Activated T-helper 17 cell treated with anti-CD3 and anti-CD28 coated beads, Interleukin-2, amount 50 U/mL, for 72 hours (primary cell): ENCODE measurements at regions not wholly inside any gene's neighbourhood (a gene's known extent, or its start where the extent isn't known, plus 50 kb on each side); places are given as distances from the start of the nearest gene placed in this dataset.

Source experiments
- ATAC-seq: fragments of 150-1000 bp; cut with Tn5 transposase; replicated peaks from 2 replicates; pipeline ENCODE4 v1.10.0; 2021; ENCODE audit warnings: mild to moderate bottlenecking, moderate library complexity
- H3K27ac Mint-ChIP-seq: one replicate; pipeline ENCODE4 v1.8.0; 2022; ENCODE audit warnings: mixed read lengths
- H3K27me3 Mint-ChIP-seq: one replicate; pipeline ENCODE4 v1.8.0; 2022; ENCODE audit warnings: mixed read lengths
- H3K36me3 Mint-ChIP-seq: one replicate; pipeline ENCODE4 v1.8.0; 2022; ENCODE audit warnings: low read depth, mild to moderate bottlenecking, mixed read lengths
- H3K4me1 Mint-ChIP-seq: one replicate; pipeline ENCODE4 v1.8.0; 2022; ENCODE audit warnings: mixed read lengths
- H3K4me3 Mint-ChIP-seq: one replicate; pipeline ENCODE4 v1.8.0; 2022; ENCODE audit warnings: mild to moderate bottlenecking, mixed read lengths
- H3K9me3 Mint-ChIP-seq: one replicate; pipeline ENCODE4 v1.8.0; 2022; ENCODE audit warnings: mixed read lengths

DNA sequence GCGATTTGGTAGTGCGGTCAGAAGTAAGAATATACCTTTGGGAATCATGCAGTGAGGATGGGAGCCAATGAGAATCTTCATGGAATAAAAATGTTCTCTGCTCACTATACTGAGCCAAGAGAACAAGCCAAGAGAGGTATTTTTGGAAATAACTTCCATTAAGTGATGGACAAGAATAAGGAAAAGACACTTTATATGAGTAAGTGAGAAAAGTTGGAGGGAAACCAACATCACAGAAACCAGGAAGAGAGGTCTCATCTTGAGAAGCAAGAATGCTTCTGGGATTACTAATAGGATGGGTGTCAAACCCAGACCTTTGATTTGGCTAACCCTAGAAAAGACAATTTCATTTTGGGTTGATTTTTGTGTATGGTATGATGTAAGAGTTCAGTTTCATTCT, 181.2 kb upstream of the JAG1 start:
- Mint-ChIP-seq H3K4me3 (no peak overlapping the region), H3K27me3 (peaks cover 8% of the 10 kb centered on the region), H3K36me3 (no peaks in the 10 kb centered on the region), H3K4me1 (no peaks in the 10 kb centered on the region), H3K9me3 (peaks cover 7% of the 10 kb centered on the region), H3K27ac (no peak overlapping the region)
- ATAC-seq = no peak

DNA sequence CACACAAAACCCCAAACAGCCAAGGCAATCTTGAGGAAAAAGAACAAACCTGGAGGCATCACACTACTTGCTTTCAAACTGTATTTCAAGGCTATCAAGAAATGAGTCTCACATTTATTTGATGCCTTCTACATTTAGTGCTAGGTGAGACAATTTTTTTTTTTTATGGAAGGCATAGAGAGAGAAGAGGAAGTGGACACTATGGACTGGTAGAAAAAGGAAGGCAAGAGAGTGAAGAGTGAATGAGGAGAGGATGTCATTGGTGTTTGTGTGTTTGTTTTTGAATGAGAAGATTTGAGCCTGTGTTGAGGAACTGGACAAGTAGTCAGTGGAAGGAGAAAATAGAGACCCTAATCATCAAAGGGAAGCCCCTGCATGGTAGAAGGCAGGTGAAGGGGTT, 182.0 kb upstream of the JAG1 start:
- H3K4me3 Mint-ChIP-seq = no peak overlapping the region
- H3K27me3 Mint-ChIP-seq = peaks cover 8% of the 10 kb centered on the region
- no peak for ATAC-seq
- H3K36me3 Mint-ChIP-seq = no peaks in the 10 kb centered on the region
- peaks cover 7% of the 10 kb centered on the region for H3K9me3 Mint-ChIP-seq
- H3K27ac Mint-ChIP-seq = no peak overlapping the region
- no peaks in the 10 kb centered on the region for H3K4me1 Mint-ChIP-seq

DNA sequence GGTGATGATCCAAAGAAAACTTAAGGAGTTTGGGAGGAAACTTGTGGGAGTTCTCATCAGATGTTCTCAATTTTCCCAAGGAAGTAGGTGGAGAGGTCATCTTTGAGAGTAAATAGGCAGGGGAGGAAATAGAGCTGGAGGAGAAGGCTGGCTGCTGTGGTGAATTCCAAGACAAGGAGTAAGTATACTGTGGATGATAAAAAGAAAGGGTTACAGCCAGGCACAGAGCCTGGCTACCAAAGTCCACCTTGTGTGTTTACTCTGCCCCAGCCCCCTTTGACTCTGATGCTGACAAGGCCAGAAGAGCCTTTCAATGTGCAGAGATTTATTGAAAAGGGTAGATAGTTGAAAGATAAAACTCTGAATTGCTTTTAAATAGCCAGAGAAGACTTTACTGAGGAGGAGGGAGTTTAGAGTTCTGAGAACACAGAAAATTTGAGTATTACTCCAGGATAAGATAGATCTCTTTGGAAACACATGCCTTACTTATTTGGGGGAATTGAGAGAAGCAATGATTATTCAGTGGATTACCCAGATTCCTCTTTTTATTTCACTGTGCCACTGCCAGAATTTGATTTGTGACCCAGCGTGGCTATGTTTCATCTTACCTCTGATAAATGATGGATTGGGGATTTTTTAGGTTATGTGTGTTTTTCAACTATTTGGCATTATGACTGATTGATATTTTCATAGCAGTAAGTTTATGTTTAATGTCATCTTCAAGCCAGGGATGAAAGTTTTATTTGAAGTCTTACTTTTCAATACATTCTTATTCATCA, 182.6 kb upstream of the JAG1 start:
- Mint-ChIP-seq H3K36me3 (no peaks in the 10 kb centered on the region), H3K4me1 (no peaks in the 10 kb centered on the region), H3K4me3 (no peak overlapping the region), H3K27me3 (peaks cover 5% of the 10 kb centered on the region), H3K9me3 (peaks cover 7% of the 10 kb centered on the region), H3K27ac (no peak overlapping the region)
- no peak for ATAC-seq

DNA sequence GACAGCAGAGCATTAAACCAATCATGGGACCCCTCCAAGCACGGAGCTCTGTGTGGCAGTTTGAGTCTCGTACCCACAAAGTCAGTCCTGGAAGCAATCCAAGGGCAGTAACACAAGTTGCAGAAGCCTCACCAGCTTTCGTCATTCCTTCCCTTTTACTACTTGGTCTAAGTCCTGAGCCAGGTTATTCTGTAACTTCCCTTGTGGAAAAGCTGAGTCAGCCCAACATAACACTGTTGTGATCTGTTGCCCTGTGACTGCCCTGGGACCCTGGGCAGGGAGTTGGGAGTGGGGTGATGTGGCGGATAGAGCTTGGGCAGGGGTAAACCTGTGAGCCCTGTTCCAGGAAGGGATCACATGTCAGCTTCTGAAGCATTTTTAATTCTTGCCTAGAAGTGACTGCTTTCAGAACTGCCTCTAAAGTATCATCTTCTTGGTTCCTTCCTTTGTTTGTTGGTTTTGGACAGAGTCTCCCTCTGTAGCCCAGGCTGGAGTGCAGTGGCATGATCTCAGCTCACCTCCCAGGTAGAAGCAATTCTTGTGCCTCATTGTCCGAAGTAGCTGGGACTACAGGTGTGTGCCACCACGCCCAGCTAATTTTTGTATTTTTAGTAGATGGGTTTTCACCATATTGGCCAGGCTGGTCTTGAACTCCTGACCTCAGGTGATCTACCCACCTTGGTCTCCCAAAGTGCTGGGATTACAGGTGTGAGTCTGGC, 183.7 kb upstream of the JAG1 start:
- Mint-ChIP-seq H3K9me3 (peaks cover 7% of the 10 kb centered on the region), H3K4me3 (no peak overlapping the region), H3K36me3 (no peaks in the 10 kb centered on the region), H3K4me1 (no peaks in the 10 kb centered on the region), H3K27ac (no peak overlapping the region), H3K27me3 (peaks cover 5% of the 10 kb centered on the region)
- ATAC-seq = no peak

DNA sequence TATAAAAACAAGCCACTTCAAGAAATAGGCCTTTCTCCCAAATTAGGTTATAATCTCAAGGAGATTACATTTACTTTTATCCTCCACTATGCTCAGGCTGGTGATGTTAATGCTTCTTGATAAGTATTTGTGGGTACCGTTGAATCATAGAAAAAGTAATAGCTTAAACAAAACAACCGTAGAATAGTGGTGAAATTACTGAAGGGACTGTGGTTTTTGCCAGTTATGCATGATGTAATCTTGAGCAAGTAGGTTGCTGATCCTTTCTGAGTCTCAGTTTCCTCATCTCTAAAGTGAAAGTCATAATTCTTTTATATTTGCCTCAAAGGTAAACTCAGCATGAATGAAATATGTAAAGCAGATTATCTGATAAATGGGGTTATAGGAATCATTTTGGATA, 187.3 kb upstream of the JAG1 start:
- Mint-ChIP-seq H3K9me3 (peaks cover 4% of the 10 kb centered on the region), H3K4me3 (no peak overlapping the region), H3K27ac (no peak overlapping the region), H3K4me1 (no peaks in the 10 kb centered on the region), H3K36me3 (no peaks in the 10 kb centered on the region), H3K27me3 (peaks cover under 1% of the 10 kb centered on the region)
- no peak for ATAC-seq

DNA sequence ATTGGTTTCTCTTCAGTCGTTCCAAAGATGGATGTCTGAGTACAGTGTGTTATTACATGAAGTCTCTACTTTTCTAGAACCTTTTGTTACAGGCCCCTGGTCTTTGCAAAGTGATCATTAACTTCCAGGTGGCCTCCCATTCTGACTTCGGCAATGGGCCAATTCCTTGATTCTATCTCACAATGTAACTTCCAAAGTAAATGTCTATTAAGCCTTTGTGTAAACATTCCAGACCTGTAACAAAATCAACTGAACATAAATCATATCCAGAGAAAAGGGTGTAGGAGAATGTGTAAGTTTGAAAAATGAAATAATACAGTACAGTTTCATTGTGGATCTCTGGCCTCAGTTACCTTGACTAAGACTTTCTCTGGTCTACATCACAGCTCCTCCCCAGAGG, 187.8 kb upstream of the JAG1 start:
- H3K9me3 Mint-ChIP-seq = peaks cover 4% of the 10 kb centered on the region
- ATAC-seq = no peak
- H3K27ac Mint-ChIP-seq = no peak overlapping the region
- H3K27me3 Mint-ChIP-seq = no peaks in the 10 kb centered on the region
- H3K4me1 Mint-ChIP-seq = no peaks in the 10 kb centered on the region
- H3K36me3 Mint-ChIP-seq = no peaks in the 10 kb centered on the region
- no peak overlapping the region for H3K4me3 Mint-ChIP-seq

DNA sequence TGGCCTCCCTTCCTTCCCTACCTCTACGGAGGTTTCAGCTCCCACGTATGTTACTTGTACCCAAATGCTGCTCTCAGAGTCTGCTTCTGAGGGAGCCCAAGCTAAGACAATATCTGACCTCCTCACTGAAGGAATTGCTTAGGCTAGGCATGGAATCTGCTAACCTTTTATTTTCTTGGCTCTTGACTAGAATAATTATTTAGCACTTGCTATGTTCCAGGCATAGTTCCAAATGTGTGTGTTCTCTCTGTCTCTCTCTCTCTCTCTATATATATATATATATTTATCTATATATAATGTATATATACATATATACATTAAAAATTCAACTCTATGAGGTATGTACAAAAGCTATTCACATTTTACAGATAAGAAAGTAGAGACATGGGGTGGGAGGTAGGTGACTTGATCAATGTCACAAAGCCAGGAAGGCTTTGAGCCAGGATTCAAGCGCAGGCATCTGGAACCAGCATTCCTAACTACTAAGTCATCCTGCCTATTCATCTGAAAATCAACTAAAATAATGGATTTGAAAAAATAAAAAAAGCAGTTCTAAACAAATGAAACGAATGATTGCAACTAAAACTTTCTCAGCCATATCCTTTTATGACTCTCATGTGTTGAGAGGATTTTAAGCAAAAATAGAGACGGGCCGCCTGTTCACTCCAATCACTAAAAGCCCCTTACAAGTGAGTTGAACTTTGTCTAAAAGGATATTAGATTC, 189.7 kb upstream of the JAG1 start:
- no peak overlapping the region for H3K4me3 Mint-ChIP-seq
- no peak for ATAC-seq
- H3K27ac Mint-ChIP-seq = no peak overlapping the region

DNA sequence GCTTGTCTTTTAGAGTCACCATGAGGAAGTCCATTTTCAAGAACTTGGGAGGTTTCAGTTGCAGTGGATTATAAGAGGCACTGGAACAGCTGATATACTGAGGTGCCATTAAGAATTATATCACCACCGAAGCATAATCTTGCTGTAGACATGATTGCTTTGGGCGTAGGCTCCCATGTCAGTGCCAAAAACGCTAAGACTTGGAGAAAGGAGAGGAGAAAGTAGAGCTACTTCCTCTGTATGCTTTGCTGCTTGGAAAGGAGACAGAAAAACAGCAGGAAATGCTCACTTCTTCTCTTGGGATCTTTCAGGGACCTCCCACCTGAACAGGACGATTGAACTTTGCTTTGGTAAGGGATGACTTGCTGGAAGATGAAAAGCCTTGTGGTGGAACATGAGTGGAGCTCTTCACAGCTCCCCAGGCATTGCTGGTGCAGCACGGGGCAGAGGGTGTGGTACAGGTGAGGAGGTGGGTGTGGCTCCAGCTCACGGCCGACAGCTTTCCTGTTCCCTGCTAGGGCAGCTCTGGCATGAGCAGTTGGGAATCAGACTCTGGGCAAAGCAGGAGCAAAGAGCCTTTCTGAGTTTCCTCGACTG, 190.4 kb upstream of the JAG1 start:
- no peak for ATAC-seq
- no peaks in the 10 kb centered on the region for H3K27me3 Mint-ChIP-seq
- no peaks in the 10 kb centered on the region for H3K4me1 Mint-ChIP-seq
- no peak overlapping the region for H3K4me3 Mint-ChIP-seq
- peaks cover 4% of the 10 kb centered on the region for H3K9me3 Mint-ChIP-seq
- H3K27ac Mint-ChIP-seq = no peak overlapping the region
- no peaks in the 10 kb centered on the region for H3K36me3 Mint-ChIP-seq

More for the DNA sequence above, 189.7 kb upstream of the JAG1 start:
- Mint-ChIP-seq H3K4me1 (no peaks in the 10 kb centered on the region), H3K27me3 (no peaks in the 10 kb centered on the region), H3K9me3 (peaks cover 4% of the 10 kb centered on the region), H3K36me3 (no peaks in the 10 kb centered on the region)

DNA sequence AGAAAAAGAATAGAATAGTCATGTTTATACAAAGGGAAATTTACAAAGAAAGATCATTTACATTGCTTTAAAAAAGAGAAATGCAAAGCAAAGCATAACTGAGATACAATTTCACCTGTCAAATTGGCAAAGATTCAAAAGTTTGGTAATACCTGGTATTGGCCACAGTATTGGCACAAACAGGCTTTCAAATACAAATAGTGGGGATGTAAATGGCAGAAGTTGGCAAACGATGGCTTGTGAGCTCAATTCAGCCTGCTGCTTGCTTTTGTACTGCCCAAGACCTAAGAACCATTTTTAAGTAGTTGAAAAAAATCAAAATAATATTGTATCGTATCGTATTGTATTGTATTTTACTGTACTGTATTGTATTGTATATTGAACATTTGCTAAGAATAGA, 194.5 kb upstream of the JAG1 start:
- Mint-ChIP-seq H3K4me1 (no peaks in the 10 kb centered on the region), H3K9me3 (no peaks in the 10 kb centered on the region), H3K27ac (no peak overlapping the region), H3K36me3 (no peaks in the 10 kb centered on the region), H3K27me3 (no peaks in the 10 kb centered on the region), H3K4me3 (no peak overlapping the region)
- ATAC-seq = no peak

DNA sequence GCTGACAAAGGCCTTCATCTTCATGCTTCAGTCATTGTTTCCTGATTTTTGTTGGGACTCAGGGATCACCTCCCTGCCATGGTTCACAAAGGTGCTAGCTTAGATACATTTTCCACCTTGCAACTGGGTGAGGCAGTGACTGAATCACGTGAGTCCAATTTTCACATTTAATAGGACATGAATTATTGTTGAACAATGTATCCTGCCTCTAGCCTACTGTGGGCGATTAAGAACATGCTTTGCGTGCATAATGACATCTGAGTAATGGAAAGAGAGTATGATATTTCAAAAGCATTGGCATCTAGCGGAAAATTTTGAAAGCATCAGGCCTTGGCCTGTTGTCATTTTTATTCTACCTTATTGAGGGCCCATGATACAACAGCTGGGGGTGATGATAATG, 199.2 kb upstream of the JAG1 start:
- H3K36me3 Mint-ChIP-seq = no peaks in the 10 kb centered on the region
- H3K27me3 Mint-ChIP-seq = no peaks in the 10 kb centered on the region
- no peak overlapping the region for H3K27ac Mint-ChIP-seq
- ATAC-seq = no peak
- H3K4me3 Mint-ChIP-seq = no peak overlapping the region
- no peaks in the 10 kb centered on the region for H3K4me1 Mint-ChIP-seq
- peaks cover 8% of the 10 kb centered on the region for H3K9me3 Mint-ChIP-seq

DNA sequence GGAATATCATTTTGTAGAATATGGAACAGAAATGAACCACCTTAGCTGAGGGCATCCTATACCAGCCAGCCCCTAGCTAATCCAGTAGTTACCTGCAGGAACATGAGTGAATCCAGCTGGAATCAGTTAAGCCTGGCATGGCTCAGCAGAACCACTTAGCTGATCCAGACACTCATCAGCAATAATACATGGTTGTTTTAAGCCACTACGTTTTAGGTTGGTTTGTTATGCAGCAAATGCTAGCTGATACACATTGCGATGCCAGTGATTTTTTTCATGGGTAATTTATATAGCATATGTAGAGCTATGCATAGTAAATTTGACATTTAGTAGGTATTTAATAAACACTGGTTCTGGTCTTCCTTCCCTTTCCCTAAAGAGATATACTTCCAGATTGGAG, 201.9 kb upstream of the JAG1 start:
- H3K27me3 Mint-ChIP-seq = no peaks in the 10 kb centered on the region
- H3K4me3 Mint-ChIP-seq = no peak overlapping the region
- H3K9me3 Mint-ChIP-seq = peaks cover 8% of the 10 kb centered on the region
- H3K27ac Mint-ChIP-seq = no peak overlapping the region
- H3K36me3 Mint-ChIP-seq = no peaks in the 10 kb centered on the region
- no peak for ATAC-seq
- no peaks in the 10 kb centered on the region for H3K4me1 Mint-ChIP-seq

DNA sequence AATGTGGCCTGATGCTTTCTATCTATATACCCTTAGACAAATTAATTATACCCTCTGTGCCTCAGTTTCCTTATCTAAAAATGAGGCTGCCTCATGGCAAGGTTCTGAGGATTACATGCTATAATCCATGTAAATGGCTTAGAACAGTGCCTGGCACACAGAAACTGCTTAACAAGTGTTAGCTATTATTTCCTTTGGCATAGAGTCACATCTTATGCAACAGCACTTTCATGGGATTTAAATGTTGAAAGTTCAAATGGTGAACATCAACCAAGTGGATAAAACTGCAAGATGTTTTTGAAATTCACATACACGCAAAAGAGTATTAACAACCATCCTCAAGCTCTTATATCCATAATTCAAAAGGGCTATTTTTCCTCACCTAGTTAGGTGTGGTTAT, 202.8 kb upstream of the JAG1 start:
- no peaks in the 10 kb centered on the region for H3K36me3 Mint-ChIP-seq
- no peak overlapping the region for H3K4me3 Mint-ChIP-seq
- peaks cover 8% of the 10 kb centered on the region for H3K9me3 Mint-ChIP-seq
- H3K27ac Mint-ChIP-seq = no peak overlapping the region
- H3K27me3 Mint-ChIP-seq = no peaks in the 10 kb centered on the region
- no peaks in the 10 kb centered on the region for H3K4me1 Mint-ChIP-seq
- ATAC-seq = no peak

DNA sequence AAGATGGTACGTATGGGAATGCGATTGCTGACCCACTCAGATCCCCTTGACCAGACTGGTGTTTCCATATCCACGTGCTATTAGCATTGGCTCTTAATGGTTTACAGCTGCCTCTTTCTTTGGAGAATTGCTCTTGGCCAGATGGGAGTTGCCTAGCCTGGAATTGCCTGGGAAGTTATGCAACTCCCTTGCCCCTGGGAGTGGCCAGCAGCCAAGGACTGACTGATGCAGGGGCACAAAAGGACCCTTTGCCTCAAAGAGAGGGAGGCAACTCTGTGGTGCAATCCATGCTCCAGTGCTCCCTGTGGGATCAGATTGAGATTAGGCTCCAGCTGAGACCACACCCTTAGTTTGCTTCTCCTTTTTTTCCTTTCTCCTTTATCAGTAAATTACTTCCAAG, 203.5 kb upstream of the JAG1 start:
- Mint-ChIP-seq H3K36me3 (no peaks in the 10 kb centered on the region), H3K27ac (no peak overlapping the region), H3K4me1 (no peaks in the 10 kb centered on the region), H3K27me3 (no peaks in the 10 kb centered on the region), H3K4me3 (no peak overlapping the region), H3K9me3 (peaks cover 8% of the 10 kb centered on the region)
- ATAC-seq = no peak

DNA sequence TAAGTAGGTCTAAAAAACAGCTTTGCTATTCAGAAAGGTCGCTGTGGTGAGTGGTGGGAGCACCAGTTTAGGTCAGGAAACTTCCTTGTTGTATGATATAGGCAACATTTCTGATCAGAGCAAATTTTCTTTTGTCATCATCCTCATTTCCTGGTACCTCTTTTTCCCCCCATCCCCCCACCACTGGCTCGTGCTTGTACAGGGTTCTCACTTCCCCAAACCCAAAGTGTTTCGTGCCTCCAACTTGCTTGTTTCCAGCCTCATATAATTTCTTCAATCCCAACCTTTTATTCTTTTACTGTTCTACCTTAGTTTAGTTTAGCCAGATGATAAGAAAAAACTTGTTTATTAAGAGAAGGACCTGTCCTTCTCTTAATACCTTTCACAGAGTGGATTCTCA, 209.4 kb upstream of the JAG1 start:
- Mint-ChIP-seq H3K36me3 (no peaks in the 10 kb centered on the region), H3K4me3 (no peak overlapping the region), H3K27me3 (no peaks in the 10 kb centered on the region), H3K27ac (no peak overlapping the region), H3K4me1 (no peaks in the 10 kb centered on the region), H3K9me3 (peaks cover 3% of the 10 kb centered on the region)
- no peak for ATAC-seq

DNA sequence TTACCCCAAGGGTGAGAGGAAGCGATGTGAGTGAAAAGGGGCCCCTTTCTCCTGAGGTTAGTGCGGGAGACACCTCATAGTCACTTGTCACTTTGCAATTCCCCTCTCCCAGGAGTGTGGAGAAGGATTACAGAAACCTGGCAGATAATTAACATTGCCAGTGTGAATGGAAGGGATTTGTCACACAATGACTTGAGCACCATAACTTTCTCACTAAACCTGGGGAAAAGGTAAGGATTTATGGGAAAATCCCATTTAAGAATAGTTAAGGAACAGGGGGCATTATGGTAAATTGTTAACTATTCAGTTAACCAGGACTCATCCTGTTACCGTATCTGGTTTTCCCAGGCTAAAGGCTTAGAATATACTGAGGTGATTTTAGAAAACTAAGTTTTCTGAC, 219.5 kb upstream of the JAG1 start:
- Mint-ChIP-seq H3K9me3 (peaks cover 12% of the 10 kb centered on the region), H3K4me1 (no peaks in the 10 kb centered on the region), H3K27me3 (no peaks in the 10 kb centered on the region), H3K36me3 (no peaks in the 10 kb centered on the region), H3K27ac (no peak overlapping the region), H3K4me3 (no peak overlapping the region)
- ATAC-seq = no peak
